Hepatocyte (in vitro differentiated cells): ENCODE measurements at regions not wholly inside any gene's neighbourhood (a gene's known extent, or its start where the extent isn't known, plus 50 kb on each side); places are given as distances from the start of the nearest gene placed in this dataset.
"Not testable (repeated sequence)": the region's sequence is repeated elsewhere in the genome, so short reads cannot be mapped to it uniquely, and the experiment has no call there.

Source experiments
- DNase-seq: peaks from one replicate; pipeline ENCODE4 v3.0.0-alpha.2; 2016; ENCODE audit warnings: low spot score
- H2AFZ ChIP-seq: fragments of 200-600 bp; sonication (generic); 2 replicates; pipeline ENCODE4 v1.6.0; 2016; ENCODE audit warnings: antibody characterized with exemption, mild to moderate bottlenecking
- H3K27ac ChIP-seq: fragments of 200-600 bp; sonication (generic); 2 replicates; pipeline ENCODE4 v1.5.1; 2016; ENCODE audit warnings: mild to moderate bottlenecking
- H3K27me3 ChIP-seq: fragments of 200-600 bp; sonication (generic); 2 replicates; pipeline ENCODE4 v1.6.1; 2016
- H3K36me3 ChIP-seq: fragments of 200-600 bp; sonication (generic); replicated peaks from 2 replicates; pipeline ENCODE4 v1.5.1; 2016; ENCODE audit warnings: low read depth; ENCODE audit not compliant: insufficient read depth
- H3K4me1 ChIP-seq: fragments of 200-600 bp; sonication (generic); 2 replicates; pipeline ENCODE4 v1.5.1; 2016; ENCODE audit warnings: mild to moderate bottlenecking, moderate library complexity; ENCODE audit not compliant: insufficient read depth
- H3K4me2 ChIP-seq: fragments of 200-600 bp; sonication (generic); 2 replicates; pipeline ENCODE4 v1.6.0; 2016
- H3K4me3 ChIP-seq: fragments of 200-600 bp; sonication (generic); 2 replicates; pipeline ENCODE4 v1.5.1; 2016; ENCODE audit warnings: mild to moderate bottlenecking
- H3K79me2 ChIP-seq: fragments of 200-600 bp; sonication (generic); 2 replicates; pipeline ENCODE4 v1.6.0; 2017; ENCODE audit warnings: mild to moderate bottlenecking
- H3K9me2 ChIP-seq: fragments of 200-600 bp; sonication (generic); replicated peaks from 2 replicates; pipeline ENCODE4 v1.6.0; 2017; ENCODE audit warnings: mild to moderate bottlenecking; ENCODE audit not compliant: insufficient read depth
- H3K9me3 ChIP-seq: fragments of 200-600 bp; sonication (generic); 2 replicates; pipeline ENCODE4 v1.5.1; 2016; ENCODE audit warnings: low read depth, mild to moderate bottlenecking
- H4K20me1 ChIP-seq: fragments of 200-600 bp; sonication (generic); 2 replicates; pipeline ENCODE4 v1.6.0; 2016; ENCODE audit warnings: mild to moderate bottlenecking; ENCODE audit not compliant: insufficient read depth, poor library complexity, severe bottlenecking
- CTCF ChIP-seq: fragments of 200-600 bp; sonication (generic); IDR thresholded peaks from 2 replicates; pipeline ENCODE4 v1.5.1; 2016; ENCODE audit warnings: antibody characterized with exemption, mild to moderate bottlenecking; ENCODE audit not compliant: poor library complexity
- EZH2 ChIP-seq: fragments of 200-600 bp; sonication (generic); IDR thresholded peaks from 2 replicates; pipeline ENCODE4 v1.6.1; 2016; ENCODE audit warnings: antibody characterized with exemption, mild to moderate bottlenecking, borderline replicate concordance
- EZH2phosphoT487 ChIP-seq: fragments of 200-600 bp; sonication (generic); IDR thresholded peaks from one replicate; pipeline ENCODE4 v1.6.1; 2018; ENCODE audit warnings: antibody characterized with exemption, mild to moderate bottlenecking, low read depth, moderate library complexity; ENCODE audit not compliant: unreplicated experiment, severe bottlenecking
- WGBS: methylation state at CpG from one replicate; pipeline ENCODE4 v1.1.6; 2016; ENCODE audit warnings: low lambda C conversion rate; ENCODE audit errors: missing lambda C conversion rate; 5-methylcytosine and 5-hydroxymethylcytosine counted together

GRCh38 chr1:30213936-30214335 is 509.4 kb downstream of the MATN1 start:
- H4K20me1 ChIP-seq: no peaks in the 10 kb centered on the region
- no peaks in the 10 kb centered on the region for H3K9me2 ChIP-seq
- no peaks in the 10 kb centered on the region for H3K9me3 ChIP-seq
- H3K79me2 ChIP-seq: no peaks in the 10 kb centered on the region
- no peak overlapping the region for H2AFZ ChIP-seq
- DNase-seq: no peak
- H3K36me3 ChIP-seq: no peaks in the 10 kb centered on the region
- TF ChIP-seq EZH2 (no peak), CTCF (no peak), EZH2phosphoT487 (no peak)
- no peak overlapping the region for H3K27ac ChIP-seq
- no peak overlapping the region for H3K4me2 ChIP-seq
- WGBS: 86% methylated on average over 7 of the region's 7 CpGs
- H3K4me3 ChIP-seq: no peak overlapping the region
- no peaks in the 10 kb centered on the region for H3K4me1 ChIP-seq
- H3K27me3 ChIP-seq: no peaks in the 10 kb centered on the region

GRCh38 chr1:30207962-30208361 is 515.4 kb downstream of the MATN1 start:
- WGBS: 95% methylated on average over 1 of the region's 1 CpG

GRCh38 chr1:30206631-30207030 is 516.8 kb downstream of the MATN1 start:
- not testable (repeated sequence) for H2AFZ ChIP-seq, DNase-seq, H3K27ac ChIP-seq, H4K20me1 ChIP-seq, H3K9me3 ChIP-seq, H3K4me2 ChIP-seq, H3K4me1 ChIP-seq, H3K4me3 ChIP-seq, H3K36me3 ChIP-seq, H3K27me3 ChIP-seq, H3K9me2 ChIP-seq, H3K79me2 ChIP-seq
- WGBS: 84% methylated on average over 5 of the region's 5 CpGs

More at GRCh38 chr1:30207962-30208361, 515.4 kb downstream of the MATN1 start:
- DNase-seq, H3K79me2 ChIP-seq, H3K27ac ChIP-seq, H2AFZ ChIP-seq, H3K9me3 ChIP-seq, H3K4me3 ChIP-seq, H3K9me2 ChIP-seq, H3K36me3 ChIP-seq, H3K4me2 ChIP-seq, H3K27me3 ChIP-seq, H3K4me1 ChIP-seq, H4K20me1 ChIP-seq: not testable (repeated sequence)

GRCh38 chr1:30204916-30205315 is 518.5 kb downstream of the MATN1 start:
- 65% methylated on average over 5 of the region's 5 CpGs for WGBS
- not testable (repeated sequence) for H3K4me1 ChIP-seq, H3K27ac ChIP-seq, H2AFZ ChIP-seq, H4K20me1 ChIP-seq, H3K9me2 ChIP-seq, H3K9me3 ChIP-seq, H3K4me2 ChIP-seq, DNase-seq, H3K27me3 ChIP-seq, H3K36me3 ChIP-seq, H3K79me2 ChIP-seq, H3K4me3 ChIP-seq

- DNase-seq: no peak
- Histone ChIP-seq H3K27ac (no peak overlapping the region), H3K9me3 (no peaks in the 10 kb centered on the region), H3K4me2 (no peak overlapping the region), H3K9me2 (no peaks in the 10 kb centered on the region), H2AFZ (no peak overlapping the region), H3K27me3 (no peaks in the 10 kb centered on the region), H3K79me2 (no peaks in the 10 kb centered on the region), H4K20me1 (no peaks in the 10 kb centered on the region), H3K36me3 (no peaks in the 10 kb centered on the region), H3K4me3 (no peak overlapping the region), H3K4me1 (no peaks in the 10 kb centered on the region)
- TF ChIP-seq EZH2 (no peak), EZH2phosphoT487 (no peak), CTCF (no peak)
- 46% methylated on average over 1 of the region's 1 CpG for WGBS
Measured at GRCh38 chr1:30201015-30201414, 522.4 kb downstream of the MATN1 start.
